Heart left ventricle (tissue), 13 donors: ENCODE measurements at regions not wholly inside any gene's neighbourhood (a gene's known extent, or its start where the extent isn't known, plus 50 kb on each side); places are given as distances from the start of the nearest gene placed in this dataset.

Source experiments
- POLR2A ChIP-seq, 2 donors: fragments of 450-650 bp; IDR thresholded peaks; one replicate each; pipeline ENCODE4 v1.6.1; 2017; ENCODE audit warnings: antibody characterized with exemption in 2 of 2, mild to moderate bottlenecking in 2 of 2, moderate library complexity in 2 of 2
- TF ChIP-seq, protein P1 (sequence below), 12 donors: fragments of 200-600 bp; sonication (generic) in 4 of 12; IDR thresholded peaks; one replicate each; pipeline versions ENCODE4 v1.5.0 to v1.8.0; 2018 to 2022; ENCODE audit warnings: antibody characterized with exemption in 12 of 12, mild to moderate bottlenecking in 5 of 12
- donor health status: ischemic (EF 13 %, LVEDD 7.1; RV severe dilation, severe dysfunction).
- donor health status: DM: no; HTN: yes; CAD: no.
- donor health status: DM: no; HTN: no; CAD: no.
- donor health status: ischemic (EF 25% LVEDD 6.9; RV normal size, moderate dysfunction).
- donor health status: ischemic (EF 25% LVEDD 5.7; RV mildly dilated, moderate dysfunction).
- donor health status: ischemic (EF 35%, LVEDD 5.7; RV mildly dilated, moderate dysfunction).
- donor health status: nonischemic (EF 11% LVEDD 7.7; RV severe dilation, severe dysfunction).
- donor health status: DM: yes; HTN: yes; CAD: no.
- donor health status: PGD.
- donor health status: ischemic (EF 29% LVEDD 5.4; RV normal size, mild dysfunction).
- donor health status: nonischemic (EF 23%, LVEDD 6.1; RV moderate dilation, normal function).

GRCh38 chr5:51987669-51988209 lies 604.5 kb downstream of the ISL1 start:
- TF ChIP-seq, protein P1, sequence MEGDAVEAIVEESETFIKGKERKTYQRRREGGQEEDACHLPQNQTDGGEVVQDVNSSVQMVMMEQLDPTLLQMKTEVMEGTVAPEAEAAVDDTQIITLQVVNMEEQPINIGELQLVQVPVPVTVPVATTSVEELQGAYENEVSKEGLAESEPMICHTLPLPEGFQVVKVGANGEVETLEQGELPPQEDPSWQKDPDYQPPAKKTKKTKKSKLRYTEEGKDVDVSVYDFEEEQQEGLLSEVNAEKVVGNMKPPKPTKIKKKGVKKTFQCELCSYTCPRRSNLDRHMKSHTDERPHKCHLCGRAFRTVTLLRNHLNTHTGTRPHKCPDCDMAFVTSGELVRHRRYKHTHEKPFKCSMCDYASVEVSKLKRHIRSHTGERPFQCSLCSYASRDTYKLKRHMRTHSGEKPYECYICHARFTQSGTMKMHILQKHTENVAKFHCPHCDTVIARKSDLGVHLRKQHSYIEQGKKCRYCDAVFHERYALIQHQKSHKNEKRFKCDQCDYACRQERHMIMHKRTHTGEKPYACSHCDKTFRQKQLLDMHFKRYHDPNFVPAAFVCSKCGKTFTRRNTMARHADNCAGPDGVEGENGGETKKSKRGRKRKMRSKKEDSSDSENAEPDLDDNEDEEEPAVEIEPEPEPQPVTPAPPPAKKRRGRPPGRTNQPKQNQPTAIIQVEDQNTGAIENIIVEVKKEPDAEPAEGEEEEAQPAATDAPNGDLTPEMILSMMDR (IDR thresholded peaks at IDR 0.05) = no peak
- no peak for TF ChIP-seq POLR2A (IDR thresholded peaks at IDR 0.05)
